Mesothelial cell of epicardium (in vitro differentiated cells): ENCODE measurements at regions not wholly inside any gene's neighbourhood (a gene's known extent, or its start where the extent isn't known, plus 50 kb on each side); places are given as distances from the start of the nearest gene placed in this dataset.

Source experiments
- DNase-seq, 2 experiments: peaks; one replicate each; pipeline ENCODE4 v3.0.0; 2021; ENCODE audit warnings: low spot score in 2 of 2; ENCODE audit not compliant: unreplicated experiment in 2 of 2
- H3K27ac Mint-ChIP-seq: 2 replicates; pipeline ENCODE4 v1.8.0; 2021; ENCODE audit warnings: mixed read lengths
- H3K27me3 Mint-ChIP-seq: 2 replicates; pipeline ENCODE4 v1.8.0; 2021; ENCODE audit warnings: low read depth, mixed read lengths
- H3K36me3 Mint-ChIP-seq: 2 replicates; pipeline ENCODE4 v1.8.0; 2021; ENCODE audit warnings: mixed read lengths
- H3K4me1 Mint-ChIP-seq: 2 replicates; pipeline ENCODE4 v1.8.0; 2021; ENCODE audit warnings: mixed read lengths
- H3K4me3 Mint-ChIP-seq: 2 replicates; pipeline ENCODE4 v1.8.0; 2021; ENCODE audit warnings: mild to moderate bottlenecking, moderate library complexity, mixed read lengths
- H3K9me3 Mint-ChIP-seq: 2 replicates; pipeline ENCODE4 v1.8.0; 2021; ENCODE audit warnings: mixed read lengths
- TF ChIP-seq, protein P1 (sequence below): fragments of 200-600 bp; sonication (generic); IDR thresholded peaks from one replicate; pipeline ENCODE4 v1.5.0; 2021; ENCODE audit warnings: antibody characterized with exemption; ENCODE audit not compliant: unreplicated experiment

DNA sequence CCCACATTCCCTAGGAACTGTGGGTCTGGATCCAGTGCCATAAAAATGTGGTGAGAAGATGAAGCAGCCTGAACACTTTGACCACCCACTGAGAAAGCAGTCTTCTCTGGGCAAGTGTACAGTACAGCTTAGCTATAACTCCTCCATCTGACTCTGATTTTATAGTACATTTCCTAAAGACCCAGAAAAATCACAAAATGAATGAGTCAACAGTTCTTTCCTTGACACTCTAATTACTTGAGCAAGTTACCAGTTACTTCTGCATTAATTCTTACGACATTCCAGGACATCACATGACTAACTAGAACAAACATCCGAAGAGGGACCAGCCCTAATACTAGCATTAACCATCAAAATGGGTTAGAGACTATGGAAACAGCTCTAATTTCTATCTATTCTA lies 148.1 kb upstream of the PEX5L start:
- no peak for DNase-seq
- Mint-ChIP-seq H3K36me3 (no peaks in the 10 kb centered on the region), H3K4me1 (no peaks in the 10 kb centered on the region), H3K27me3 (no peaks in the 10 kb centered on the region), H3K4me3 (no peak overlapping the region), H3K27ac (no peak overlapping the region), H3K9me3 (no peaks in the 10 kb centered on the region)
- TF ChIP-seq, protein P1, sequence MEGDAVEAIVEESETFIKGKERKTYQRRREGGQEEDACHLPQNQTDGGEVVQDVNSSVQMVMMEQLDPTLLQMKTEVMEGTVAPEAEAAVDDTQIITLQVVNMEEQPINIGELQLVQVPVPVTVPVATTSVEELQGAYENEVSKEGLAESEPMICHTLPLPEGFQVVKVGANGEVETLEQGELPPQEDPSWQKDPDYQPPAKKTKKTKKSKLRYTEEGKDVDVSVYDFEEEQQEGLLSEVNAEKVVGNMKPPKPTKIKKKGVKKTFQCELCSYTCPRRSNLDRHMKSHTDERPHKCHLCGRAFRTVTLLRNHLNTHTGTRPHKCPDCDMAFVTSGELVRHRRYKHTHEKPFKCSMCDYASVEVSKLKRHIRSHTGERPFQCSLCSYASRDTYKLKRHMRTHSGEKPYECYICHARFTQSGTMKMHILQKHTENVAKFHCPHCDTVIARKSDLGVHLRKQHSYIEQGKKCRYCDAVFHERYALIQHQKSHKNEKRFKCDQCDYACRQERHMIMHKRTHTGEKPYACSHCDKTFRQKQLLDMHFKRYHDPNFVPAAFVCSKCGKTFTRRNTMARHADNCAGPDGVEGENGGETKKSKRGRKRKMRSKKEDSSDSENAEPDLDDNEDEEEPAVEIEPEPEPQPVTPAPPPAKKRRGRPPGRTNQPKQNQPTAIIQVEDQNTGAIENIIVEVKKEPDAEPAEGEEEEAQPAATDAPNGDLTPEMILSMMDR = no peak

DNA sequence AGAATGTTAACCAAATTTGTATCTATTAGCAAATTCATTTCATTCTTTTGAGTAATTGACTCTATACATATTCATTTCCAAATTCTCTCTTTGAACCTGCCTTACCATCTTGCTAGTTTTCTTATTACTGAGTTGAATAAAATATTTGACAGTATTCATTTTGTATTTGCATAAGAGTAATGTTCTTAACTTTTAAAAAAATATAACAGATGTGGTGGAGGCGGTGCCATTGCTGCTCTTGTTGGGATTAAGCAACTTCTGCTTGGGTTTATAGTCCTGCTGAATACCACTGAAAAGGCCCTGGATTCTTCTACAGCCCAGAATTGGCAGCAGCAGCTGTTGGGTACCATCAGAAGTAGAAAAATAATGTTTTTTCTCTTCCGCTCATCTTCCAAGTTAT lies 148.9 kb upstream of the PEX5L start:
- Mint-ChIP-seq H3K4me1 (no peaks in the 10 kb centered on the region), H3K27ac (no peak overlapping the region), H3K36me3 (no peaks in the 10 kb centered on the region), H3K27me3 (no peaks in the 10 kb centered on the region), H3K4me3 (no peak overlapping the region), H3K9me3 (no peaks in the 10 kb centered on the region)
- TF ChIP-seq, protein P1 = no peak
- no peak for DNase-seq

DNA sequence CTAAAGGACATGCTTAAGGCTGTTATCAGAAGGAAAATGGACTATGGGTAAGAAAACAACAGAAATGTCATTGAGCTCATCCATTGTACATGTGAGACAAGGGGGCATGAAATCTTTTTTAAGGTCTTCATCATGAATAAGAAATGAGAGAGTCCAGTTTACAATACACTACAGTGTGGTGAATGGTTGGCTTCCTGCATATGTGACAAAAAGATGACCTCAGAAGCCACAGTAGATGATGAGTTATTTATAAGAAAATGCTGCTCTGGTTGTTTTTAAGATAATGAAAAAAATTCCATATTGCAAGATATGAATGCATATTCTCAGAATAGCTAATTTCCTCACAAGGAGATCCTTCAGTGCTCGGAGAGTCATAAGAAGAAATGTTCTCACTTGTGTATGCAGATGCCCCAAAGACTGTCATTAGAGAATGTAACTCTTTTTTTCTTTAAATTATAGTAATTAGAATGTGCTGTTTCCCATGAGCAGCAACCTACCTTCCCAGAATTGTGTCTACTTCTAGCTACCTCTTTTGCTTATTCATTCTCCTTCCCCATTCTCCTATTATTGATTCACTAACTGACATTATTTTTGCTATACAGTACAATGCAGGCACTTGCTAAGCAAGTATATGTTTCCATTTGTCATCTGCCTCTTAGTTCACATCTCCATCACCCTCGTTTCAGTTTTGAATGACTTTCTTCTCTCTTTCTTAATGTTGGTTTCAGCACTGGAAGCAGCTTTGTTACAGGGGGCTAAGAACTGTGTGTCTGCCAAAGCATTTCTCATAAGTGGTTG lies 152.0 kb upstream of the PEX5L start:
- DNase-seq = no peak
- TF ChIP-seq, protein P1 = no peak
- Mint-ChIP-seq H3K27ac (no peak overlapping the region), H3K4me1 (no peaks in the 10 kb centered on the region), H3K9me3 (no peaks in the 10 kb centered on the region), H3K27me3 (no peaks in the 10 kb centered on the region), H3K36me3 (no peaks in the 10 kb centered on the region), H3K4me3 (no peak overlapping the region)

DNA sequence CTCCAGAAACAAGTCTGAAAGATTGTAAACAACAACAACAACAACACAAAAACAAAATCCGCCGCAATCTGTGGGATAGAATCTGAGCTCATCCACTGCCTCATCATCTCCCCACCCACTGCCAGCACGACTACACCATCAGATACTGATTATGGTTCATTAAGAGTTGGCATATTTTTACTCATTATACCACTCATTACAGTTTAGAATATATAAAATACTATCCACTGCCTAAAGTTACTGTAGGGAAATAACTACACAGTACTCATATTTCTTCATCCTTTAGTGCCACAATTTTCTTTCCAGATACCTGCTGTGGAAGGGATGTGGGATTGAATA lies 152.5 kb upstream of the PEX5L start:
- H3K9me3 Mint-ChIP-seq = no peaks in the 10 kb centered on the region
- TF ChIP-seq, protein P1 = no peak
- no peak for DNase-seq
- H3K27me3 Mint-ChIP-seq = no peaks in the 10 kb centered on the region
- H3K4me1 Mint-ChIP-seq = no peaks in the 10 kb centered on the region
- no peaks in the 10 kb centered on the region for H3K36me3 Mint-ChIP-seq
- no peak overlapping the region for H3K27ac Mint-ChIP-seq
- no peak overlapping the region for H3K4me3 Mint-ChIP-seq

DNA sequence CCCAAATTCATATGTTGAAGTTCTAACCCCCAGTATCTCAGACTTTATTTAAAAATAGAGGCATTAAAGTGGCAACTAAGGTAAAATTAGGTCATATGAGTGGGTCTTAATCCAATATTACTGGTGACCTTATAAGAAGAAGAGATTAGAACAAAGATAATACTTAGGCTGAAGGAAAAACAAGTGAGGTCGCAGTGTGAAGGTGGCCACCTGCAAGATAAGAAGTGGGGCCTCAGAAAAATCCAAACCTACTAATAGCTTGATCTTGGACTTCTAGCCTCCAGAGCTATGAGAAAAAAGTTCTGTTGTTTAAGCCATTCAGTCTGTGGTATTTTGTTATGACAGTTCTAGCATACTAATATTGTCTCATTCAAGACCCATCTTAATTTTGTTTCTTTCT lies 159.9 kb upstream of the PEX5L start:
- Mint-ChIP-seq H3K4me1 (no peaks in the 10 kb centered on the region), H3K4me3 (no peak overlapping the region), H3K27ac (no peak overlapping the region), H3K36me3 (no peaks in the 10 kb centered on the region), H3K9me3 (no peaks in the 10 kb centered on the region), H3K27me3 (peaks cover 2% of the 10 kb centered on the region)
- TF ChIP-seq, protein P1 = no peak
- DNase-seq = no peak
